HG03469 (cell line): ENCODE measurements at regions not wholly inside any gene's neighbourhood (a gene's known extent, or its start where the extent isn't known, plus 50 kb on each side); places are given as distances from the start of the nearest gene placed in this dataset.
"Not testable (repeated sequence)": the region's sequence is repeated elsewhere in the genome, so short reads cannot be mapped to it uniquely, and the experiment has no call there.

Source experiments
- ATAC-seq: cut with Tn5 transposase; IDR thresholded peaks from one replicate; pipeline ENCODE4 v1.9.1; 2021; ENCODE audit warnings: mild to moderate bottlenecking, moderate library complexity, moderate number of reproducible peaks; ENCODE audit not compliant: unreplicated experiment

- ATAC-seq, result no peak
These were observed 193.0 kb downstream of the TXNL1 start for GRCh38 chr18:56445422-56445821.

GRCh38 chr18:56444201-56444600 lies 194.2 kb downstream of the TXNL1 start:
- ATAC-seq, result no peak

GRCh38 chr18:56443166-56443907 lies 195.1 kb downstream of the TXNL1 start:
- ATAC-seq, result no peak

- not testable (repeated sequence) for ATAC-seq
These were observed 199.9 kb downstream of the TXNL1 start for GRCh38 chr18:56438480-56438879.

- ATAC-seq, result no peak
These were observed 201.7 kb downstream of the TXNL1 start for GRCh38 chr18:56436651-56437050.

- ATAC-seq, result no peak
These were observed 204.5 kb downstream of the TXNL1 start for GRCh38 chr18:56433919-56434318.

GRCh38 chr18:56431551-56431950 lies 206.8 kb downstream of the TXNL1 start:
- ATAC-seq, result no peak

- ATAC-seq, result no peak
These were observed 214.8 kb downstream of the TXNL1 start for GRCh38 chr18:56423626-56424025.

GRCh38 chr18:56421647-56422046 lies 216.7 kb downstream of the TXNL1 start:
- ATAC-seq, result no peak

GRCh38 chr18:56420868-56421267 lies 217.5 kb downstream of the TXNL1 start:
- not testable (repeated sequence) for ATAC-seq

GRCh38 chr18:56414357-56414756 lies 224.0 kb downstream of the TXNL1 start:
- no peak for ATAC-seq

GRCh38 chr18:56413862-56414261 lies 224.5 kb downstream of the TXNL1 start:
- no peak for ATAC-seq

- ATAC-seq, result no peak
These were observed 225.4 kb downstream of the TXNL1 start for GRCh38 chr18:56412951-56413350.

- no peak for ATAC-seq
These were observed 228.7 kb downstream of the TXNL1 start for GRCh38 chr18:56409736-56410135.

- no peak for ATAC-seq
These were observed 230.7 kb downstream of the TXNL1 start for GRCh38 chr18:56407646-56408180.

- no peak for ATAC-seq
These were observed 235.4 kb downstream of the TXNL1 start for GRCh38 chr18:56402872-56403516.

GRCh38 chr18:56393870-56394269 lies 244.5 kb downstream of the TXNL1 start:
- no peak for ATAC-seq

- no peak for ATAC-seq
These were observed 246.3 kb downstream of the TXNL1 start for GRCh38 chr18:56391931-56392590.

GRCh38 chr18:56390626-56391025 lies 247.8 kb downstream of the TXNL1 start:
- no peak for ATAC-seq

- ATAC-seq, result no peak
These were observed 249.2 kb downstream of the TXNL1 start for GRCh38 chr18:56389190-56389589.

- ATAC-seq, result no peak
These were observed 249.8 kb downstream of the TXNL1 start for GRCh38 chr18:56388571-56388970.

GRCh38 chr18:56386856-56387255 lies 251.5 kb downstream of the TXNL1 start:
- ATAC-seq, result no peak
